HEK293 (cell line): ENCODE measurements at regions not wholly inside any gene's neighbourhood (a gene's known extent, or its start where the extent isn't known, plus 50 kb on each side); places are given as distances from the start of the nearest gene placed in this dataset.

Source experiments
- CTCF ChIA-PET: fragments of 350-600 bp; formaldehyde crosslinking; extraction: SDS; loops from one replicate; lab custom pipeline; 2021; ENCODE audit warnings: antibody characterized with exemption; lab: Yijun Ruan, JAX
- POLR2A ChIA-PET: fragments of 300-600 bp; formaldehyde crosslinking; extraction: SDS; loops from one replicate; lab custom pipeline; 2020; ENCODE audit warnings: antibody characterized with exemption, inconsistent platforms; lab: Yijun Ruan, JAX
- H3K27ac ChIP-seq: fragments of 200-500 bp; sonication (Bioruptor generic); 2 replicates; pipeline ENCODE4 v1.5.1; 2014; ENCODE audit warnings: low read depth, low read length, control low read depth, inconsistent platforms; ENCODE audit errors: extremely low read depth
- H3K36me3 ChIP-seq, 2 experiments: fragments of 200-500 bp in 1 of 2; sonication (Bioruptor generic) in 1 of 2; 1 replicate in 1 of 2; 2 replicates in 1 of 2; pipeline ENCODE4 v1.5.1; 2014 to 2017; ENCODE audit warnings: inconsistent platforms in 2 of 2, low read length in 2 of 2; ENCODE audit not compliant: control insufficient read depth in 2 of 2, insufficient read depth in 1 of 2
- H3K4me1 ChIP-seq: fragments of 200-500 bp; sonication (Bioruptor generic); 2 replicates; pipeline ENCODE4 v1.5.1; 2014; ENCODE audit warnings: mild to moderate bottlenecking, low read length, inconsistent platforms; ENCODE audit not compliant: control insufficient read depth, insufficient read depth
- H3K4me3 ChIP-seq: 2 replicates; pipeline ENCODE4 v1.5.1; 2011; ENCODE audit warnings: low read depth, mild to moderate bottlenecking, control low read depth, low read length, moderate library complexity
- H3K9me3 ChIP-seq: fragments of 200-500 bp; sonication (Bioruptor generic); 2 replicates; pipeline ENCODE4 v1.5.1; 2014; ENCODE audit warnings: low read depth, low read length, inconsistent platforms; ENCODE audit not compliant: control insufficient read depth, insufficient read depth
- BCL11A ChIP-seq: fragments of 450-650 bp; formaldehyde crosslinking; IDR thresholded peaks from 2 replicates; pipeline ENCODE4 v1.5.1; 2016; ENCODE audit warnings: low read depth, missing biosample characterization, missing genetic modification characterization
- FEZF1 ChIP-seq: fragments of 450-650 bp; formaldehyde crosslinking; IDR thresholded peaks from 2 replicates; pipeline ENCODE4 v1.5.1; 2016; ENCODE audit warnings: missing biosample characterization, missing genetic modification characterization
- GLIS2 ChIP-seq: fragments of 450-650 bp; formaldehyde crosslinking; IDR thresholded peaks from 2 replicates; pipeline ENCODE4 v1.5.1; 2016; ENCODE audit warnings: missing biosample characterization, missing genetic modification characterization
- HOXA7 ChIP-seq: sonication (generic); formaldehyde crosslinking; IDR thresholded peaks from 2 replicates; pipeline ENCODE4 v1.8.1; 2022; ENCODE audit warnings: missing genetic modification reagents, borderline replicate concordance
- KLF16 ChIP-seq: fragments of 450-650 bp; formaldehyde crosslinking; IDR thresholded peaks from 2 replicates; pipeline ENCODE4 v1.5.1; 2017; ENCODE audit warnings: missing biosample characterization, missing genetic modification characterization
- MEIS1 ChIP-seq: sonication (generic); formaldehyde crosslinking; IDR thresholded peaks from 2 replicates; pipeline ENCODE4 v1.8.1; 2022; ENCODE audit warnings: missing genetic modification reagents, mild to moderate bottlenecking, borderline replicate concordance
- OVOL3 ChIP-seq: fragments of 450-650 bp; formaldehyde crosslinking; IDR thresholded peaks from 2 replicates; pipeline ENCODE4 v1.5.1; 2016; ENCODE audit warnings: missing biosample characterization, missing genetic modification characterization
- SP3 ChIP-seq: fragments of 450-650 bp; formaldehyde crosslinking; IDR thresholded peaks from 2 replicates; pipeline ENCODE4 v1.5.1; 2016; ENCODE audit warnings: missing biosample characterization, missing genetic modification characterization
- SP7 ChIP-seq: fragments of 450-650 bp; formaldehyde crosslinking; IDR thresholded peaks from 2 replicates; pipeline ENCODE4 v1.5.1; 2016; ENCODE audit warnings: missing biosample characterization, missing genetic modification characterization
- ZBTB1 ChIP-seq: fragments of 450-650 bp; formaldehyde crosslinking; IDR thresholded peaks from 2 replicates; pipeline ENCODE4 v1.5.1; 2016; ENCODE audit warnings: missing biosample characterization, missing genetic modification characterization
- ZBTB17 ChIP-seq: fragments of 450-650 bp; formaldehyde crosslinking; IDR thresholded peaks from 2 replicates; pipeline ENCODE4 v1.5.1; 2016; ENCODE audit warnings: missing biosample characterization, missing genetic modification characterization
- ZBTB21 ChIP-seq: fragments of 450-650 bp; formaldehyde crosslinking; IDR thresholded peaks from 2 replicates; pipeline ENCODE4 v1.5.1; 2017; ENCODE audit warnings: missing biosample characterization, missing genetic modification characterization
- ZFHX2 ChIP-seq: fragments of 450-650 bp; formaldehyde crosslinking; conservative IDR thresholded peaks from 2 replicates; pipeline ENCODE4 v1.5.1; 2016; ENCODE audit warnings: missing biosample characterization, missing genetic modification characterization
- ZFP3 ChIP-seq: fragments of 450-650 bp; formaldehyde crosslinking; IDR thresholded peaks from 2 replicates; pipeline ENCODE4 v1.5.1; 2016; ENCODE audit warnings: low read depth, missing biosample characterization, missing genetic modification characterization
- ZNF146 ChIP-seq: fragments of 450-650 bp; formaldehyde crosslinking; IDR thresholded peaks from 2 replicates; pipeline ENCODE4 v1.5.1; 2016; ENCODE audit warnings: missing biosample characterization, missing genetic modification characterization
- ZNF211 ChIP-seq: fragments of 450-650 bp; formaldehyde crosslinking; IDR thresholded peaks from 2 replicates; pipeline ENCODE4 v1.5.1; 2016; ENCODE audit warnings: low read depth, missing biosample characterization, missing genetic modification characterization
- ZNF274 ChIP-seq, 2 experiments: fragments of 200-500 bp in 1 of 2; fragments of 450-650 bp in 1 of 2; sonication (Bioruptor generic) in 1 of 2; formaldehyde crosslinking in 1 of 2; IDR thresholded peaks; 2 replicates each; pipeline versions ENCODE4 v1.5.1 to v1.6.1; 2014 to 2016; ENCODE audit warnings: borderline replicate concordance in 1 of 2, inconsistent platforms in 1 of 2, low read length in 1 of 2, missing biosample characterization in 1 of 2, missing genetic modification characterization in 1 of 2
- ZNF311 ChIP-seq: fragments of 450-650 bp; formaldehyde crosslinking; IDR thresholded peaks from 2 replicates; pipeline ENCODE4 v1.5.1; 2017; ENCODE audit warnings: missing biosample characterization, missing genetic modification characterization, borderline replicate concordance
- ZNF341 ChIP-seq: fragments of 450-650 bp; formaldehyde crosslinking; IDR thresholded peaks from 2 replicates; pipeline ENCODE4; 2016; ENCODE audit warnings: low read depth, missing biosample characterization, missing genetic modification characterization
- ZNF350 ChIP-seq: fragments of 450-650 bp; formaldehyde crosslinking; IDR thresholded peaks from 2 replicates; pipeline ENCODE4 v1.5.0; 2017; ENCODE audit warnings: missing biosample characterization, mild to moderate bottlenecking, missing genetic modification characterization
- ZNF404 ChIP-seq: fragments of 450-650 bp; formaldehyde crosslinking; IDR thresholded peaks from 2 replicates; pipeline ENCODE4 v1.5.1; 2017; ENCODE audit warnings: missing biosample characterization, missing genetic modification characterization
- ZNF423 ChIP-seq: fragments of 450-650 bp; formaldehyde crosslinking; IDR thresholded peaks from 2 replicates; pipeline ENCODE4 v1.5.1; 2016; ENCODE audit warnings: missing biosample characterization, missing genetic modification characterization
- ZNF514 ChIP-seq: fragments of 450-650 bp; formaldehyde crosslinking; IDR thresholded peaks from 2 replicates; pipeline ENCODE4 v1.5.1; 2016; ENCODE audit warnings: missing biosample characterization, missing genetic modification characterization
- ZNF555 ChIP-seq: fragments of 450-650 bp; formaldehyde crosslinking; conservative IDR thresholded peaks from 2 replicates; pipeline ENCODE4 v1.5.1; 2017; ENCODE audit warnings: missing biosample characterization, mild to moderate bottlenecking, missing genetic modification characterization, inconsistent platforms
- ZNF600 ChIP-seq: fragments of 450-650 bp; formaldehyde crosslinking; IDR thresholded peaks from 2 replicates; pipeline ENCODE4 v1.5.1; 2016; ENCODE audit warnings: missing biosample characterization, missing genetic modification characterization
- ZNF621 ChIP-seq: fragments of 450-650 bp; formaldehyde crosslinking; IDR thresholded peaks from 2 replicates; pipeline ENCODE4 v1.5.1; 2017; ENCODE audit warnings: missing biosample characterization, missing genetic modification characterization
- ZNF629 ChIP-seq: fragments of 450-650 bp; formaldehyde crosslinking; IDR thresholded peaks from 2 replicates; pipeline ENCODE4 v1.5.1; 2017; ENCODE audit warnings: missing biosample characterization, missing genetic modification characterization
- ZNF747 ChIP-seq: fragments of 450-650 bp; formaldehyde crosslinking; IDR thresholded peaks from 2 replicates; pipeline ENCODE4 v1.5.1; 2016; ENCODE audit warnings: missing biosample characterization, missing genetic modification characterization
- ZNF791 ChIP-seq: fragments of 450-650 bp; formaldehyde crosslinking; IDR thresholded peaks from 2 replicates; pipeline ENCODE4 v1.5.1; 2016; ENCODE audit warnings: missing biosample characterization, missing genetic modification characterization
- ZNF837 ChIP-seq: fragments of 450-650 bp; formaldehyde crosslinking; IDR thresholded peaks from 2 replicates; pipeline ENCODE4 v1.5.1; 2016; ENCODE audit warnings: missing biosample characterization, missing genetic modification characterization
- TF ChIP-seq, protein P1 (sequence below): fragments of 450-650 bp; formaldehyde crosslinking; IDR thresholded peaks from 2 replicates; pipeline ENCODE4 v1.5.1; 2016; ENCODE audit warnings: missing biosample characterization, missing genetic modification characterization, low read depth

DNA sequence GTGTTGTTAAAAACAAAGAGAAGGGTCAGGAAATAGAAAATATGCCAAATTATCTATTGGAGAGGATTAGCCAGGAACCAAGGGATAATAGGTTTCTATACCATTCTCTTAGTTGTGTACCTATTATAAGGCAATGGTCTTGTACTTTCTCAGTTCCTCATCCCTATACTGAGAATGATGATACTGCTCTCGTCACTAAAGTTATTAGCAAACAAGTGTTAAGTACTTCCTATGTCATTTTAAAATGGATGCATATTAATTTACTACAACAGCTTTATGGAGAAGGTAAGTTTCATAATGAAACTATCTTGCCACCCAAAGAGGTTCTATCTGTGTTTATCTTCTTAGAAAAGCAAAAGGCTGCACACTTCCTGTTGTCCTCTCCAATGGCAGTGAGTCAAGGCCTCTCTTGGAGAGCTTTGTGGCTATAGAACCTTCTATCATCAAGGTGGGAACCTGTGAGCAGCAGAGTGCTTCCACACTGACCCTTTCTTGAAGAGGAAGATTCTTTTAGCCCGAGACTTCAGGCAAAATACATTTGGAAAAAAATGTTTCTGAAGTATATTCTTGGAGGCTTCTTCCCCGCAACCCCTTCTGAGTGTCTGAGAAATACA is 460.7 kb upstream of the FANCL start:
- no peak for TF ChIP-seq ZNF146
- no peak for TF ChIP-seq ZNF837 (tag by site-specific recombination)
- no peak for TF ChIP-seq HOXA7 (CRISPR knock-in tag)
- no peak for TF ChIP-seq ZNF211 (tag by site-specific recombination)
- no peak for TF ChIP-seq ZNF404 (tag by site-specific recombination)
- TF ChIP-seq KLF16 (tag by site-specific recombination) = no peak
- no peak for TF ChIP-seq ZNF423 (tag by site-specific recombination)
- no peak for TF ChIP-seq ZNF555 (tag by site-specific recombination)
- no peak for TF ChIP-seq BCL11A (tag by site-specific recombination)
- no peak for TF ChIP-seq ZBTB17 (tag by site-specific recombination)
- no peak for TF ChIP-seq ZNF341 (tag by site-specific recombination)
- TF ChIP-seq ZBTB1 = no peak
- no peak for TF ChIP-seq ZNF600 (tag by site-specific recombination)
- no peak for TF ChIP-seq ZNF629
- no peak for TF ChIP-seq GLIS2 (tag by site-specific recombination)
- TF ChIP-seq ZFP3 (tag by site-specific recombination) = no peak
- no peak for TF ChIP-seq ZFHX2 (tag by site-specific recombination)
- no peak for TF ChIP-seq SP7 (tag by site-specific recombination)
- TF ChIP-seq ZNF791 (tag by site-specific recombination) = no peak
- TF ChIP-seq ZNF274 (IDR thresholded peaks at IDR 0.05; ENCODE audit: low read length) = no peak
- no peak for TF ChIP-seq ZNF274 (tag by site-specific recombination; IDR thresholded peaks at IDR 0.05; ENCODE audit: borderline replicate concordance)
- Histone ChIP-seq H3K27ac (no peak overlapping the region), H3K4me1 (no peaks in the 10 kb centered on the region), H3K4me3 (no peak overlapping the region), H3K9me3 (no peaks in the 10 kb centered on the region), H3K36me3 (no peaks in the 10 kb centered on the region)
- CTCF ChIA-PET = interaction anchor here (1.1 kb wide), 1 partner anchor 21 kb away, joined by 3 read pairs; no protein-coding TSS in a partner anchor
- POLR2A ChIA-PET = no interaction called here

DNA sequence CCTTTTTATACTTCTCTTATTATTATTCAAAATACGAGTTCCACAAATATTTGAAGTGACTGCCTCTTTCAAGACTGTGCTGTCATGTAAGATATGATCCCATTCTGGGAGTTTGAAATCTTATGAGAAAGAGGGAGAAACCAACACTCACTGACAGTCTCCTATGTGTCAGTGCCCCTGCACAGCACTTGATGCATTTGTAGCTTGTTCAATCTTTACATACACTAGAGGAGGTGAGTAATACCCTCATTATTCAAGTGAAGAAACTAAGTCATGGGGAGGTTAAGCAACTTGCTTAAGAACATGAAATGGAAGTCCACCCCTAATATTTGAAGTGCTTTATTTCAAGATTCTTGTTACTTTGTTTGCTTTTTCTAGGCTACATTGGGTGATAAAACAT is 459.5 kb upstream of the FANCL start:
- H3K36me3 ChIP-seq = no peaks in the 10 kb centered on the region
- no peak overlapping the region for H3K4me3 ChIP-seq
- POLR2A ChIA-PET = no interaction called here
- no peaks in the 10 kb centered on the region for H3K9me3 ChIP-seq
- CTCF ChIA-PET = interaction anchor here (0.7 kb wide), 1 partner anchor 466 kb away, joined by 4 read pairs; no protein-coding TSS in a partner anchor
- H3K27ac ChIP-seq = no peak overlapping the region
- no peak for TF ChIP-seq OVOL3 (tag by site-specific recombination)
- no peak for TF ChIP-seq ZBTB21 (tag by site-specific recombination)
- no peak for TF ChIP-seq SP3
- H3K4me1 ChIP-seq = no peaks in the 10 kb centered on the region

DNA sequence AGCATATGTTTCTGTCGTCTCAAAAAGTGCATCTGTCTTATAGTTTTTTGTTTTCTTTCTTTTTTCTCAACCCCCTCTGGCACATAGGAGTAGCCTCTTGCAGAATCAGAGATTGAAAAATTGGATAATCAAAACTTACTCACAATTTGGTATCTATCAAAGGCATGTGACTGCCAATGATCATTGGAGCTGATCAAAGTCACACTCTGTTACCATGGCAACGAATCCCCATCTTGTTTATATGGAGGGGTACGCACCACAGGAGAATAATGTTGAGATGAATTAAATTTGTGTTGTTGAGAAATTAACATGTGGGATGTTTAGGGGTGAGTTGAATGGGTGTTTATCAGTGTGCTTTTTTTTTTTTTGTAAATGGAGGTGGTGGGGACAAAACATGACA is 458.3 kb upstream of the FANCL start:
- no peak overlapping the region for H3K4me3 ChIP-seq
- CTCF ChIA-PET = no interaction called here
- POLR2A ChIA-PET = no interaction called here
- H3K27ac ChIP-seq = no peak overlapping the region
- no peaks in the 10 kb centered on the region for H3K4me1 ChIP-seq
- no peaks in the 10 kb centered on the region for H3K36me3 ChIP-seq
- H3K9me3 ChIP-seq = no peaks in the 10 kb centered on the region
- TF ChIP-seq OVOL3 (tag by site-specific recombination) (no peak), FEZF1 (tag by site-specific recombination) (no peak), MEIS1 (CRISPR knock-in tag) (no peak), ZNF621 (no peak), ZNF350 (tag by site-specific recombination) (no peak), ZNF514 (tag by site-specific recombination) (no peak), ZNF747 (tag by site-specific recombination) (no peak), ZBTB21 (tag by site-specific recombination) (no peak), ZNF311 (tag by site-specific recombination) (no peak)
- TF ChIP-seq, protein P1, sequence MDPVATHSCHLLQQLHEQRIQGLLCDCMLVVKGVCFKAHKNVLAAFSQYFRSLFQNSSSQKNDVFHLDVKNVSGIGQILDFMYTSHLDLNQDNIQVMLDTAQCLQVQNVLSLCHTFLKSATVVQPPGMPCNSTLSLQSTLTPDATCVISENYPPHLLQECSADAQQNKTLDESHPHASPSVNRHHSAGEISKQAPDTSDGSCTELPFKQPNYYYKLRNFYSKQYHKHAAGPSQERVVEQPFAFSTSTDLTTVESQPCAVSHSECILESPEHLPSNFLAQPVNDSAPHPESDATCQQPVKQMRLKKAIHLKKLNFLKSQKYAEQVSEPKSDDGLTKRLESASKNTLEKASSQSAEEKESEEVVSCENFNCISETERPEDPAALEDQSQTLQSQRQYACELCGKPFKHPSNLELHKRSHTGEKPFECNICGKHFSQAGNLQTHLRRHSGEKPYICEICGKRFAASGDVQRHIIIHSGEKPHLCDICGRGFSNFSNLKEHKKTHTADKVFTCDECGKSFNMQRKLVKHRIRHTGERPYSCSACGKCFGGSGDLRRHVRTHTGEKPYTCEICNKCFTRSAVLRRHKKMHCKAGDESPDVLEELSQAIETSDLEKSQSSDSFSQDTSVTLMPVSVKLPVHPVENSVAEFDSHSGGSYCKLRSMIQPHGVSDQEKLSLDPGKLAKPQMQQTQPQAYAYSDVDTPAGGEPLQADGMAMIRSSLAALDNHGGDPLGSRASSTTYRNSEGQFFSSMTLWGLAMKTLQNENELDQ (tag by site-specific recombination) = no peak
